Suprapubic skin (tissue), 4 donors: ENCODE measurements at regions not wholly inside any gene's neighbourhood (a gene's known extent, or its start where the extent isn't known, plus 50 kb on each side); places are given as distances from the start of the nearest gene placed in this dataset.

Source experiments
- DNase-seq, 2 donors: peaks; one replicate each; pipeline ENCODE4 v3.0.0-alpha.2; 2019; ENCODE audit warnings: low spot score in 2 of 2
- H3K27ac ChIP-seq: fragments of 200-600 bp; sonication (generic); one replicate; pipeline ENCODE4 v1.5.1; 2019
- H3K27me3 ChIP-seq: fragments of 200-600 bp; sonication (generic); one replicate; pipeline ENCODE4 v1.5.1; 2019
- H3K36me3 ChIP-seq: fragments of 200-600 bp; sonication (generic); one replicate; pipeline ENCODE4 v1.5.1; 2019
- H3K4me1 ChIP-seq: fragments of 200-600 bp; sonication (generic); one replicate; pipeline ENCODE4 v1.5.1; 2019
- H3K4me3 ChIP-seq: fragments of 200-600 bp; sonication (generic); one replicate; pipeline ENCODE4 v1.5.1; 2019; ENCODE audit warnings: mild to moderate bottlenecking
- H3K9me3 ChIP-seq: fragments of 200-600 bp; sonication (generic); one replicate; pipeline ENCODE4 v1.5.1; 2019
- EP300 ChIP-seq: sonication (generic); formaldehyde crosslinking; IDR thresholded peaks from one replicate; pipeline ENCODE4 v1.6.1; 2017; ENCODE audit warnings: antibody characterized with exemption
- POLR2A ChIP-seq, 2 donors: fragments of 450-650 bp; IDR thresholded peaks; one replicate each; pipeline ENCODE4 v1.6.1; 2017; ENCODE audit warnings: antibody characterized with exemption in 2 of 2, mild to moderate bottlenecking in 2 of 2, moderate library complexity in 2 of 2
- POLR2AphosphoS5 ChIP-seq, 3 donors: sonication (generic); formaldehyde crosslinking; IDR thresholded peaks; one replicate each; pipeline ENCODE4 v1.6.1; 2017; ENCODE audit warnings: antibody characterized with exemption in 3 of 3
- WGBS: methylation state at CpG from one replicate; pipeline ENCODE4 v1.1.5; 2018; 5-methylcytosine and 5-hydroxymethylcytosine counted together
- TF ChIP-seq, protein P1 (sequence below), 2 donors: fragments of 200-600 bp in 1 of 2; fragments of 450-650 bp in 1 of 2; sonication (generic) in 1 of 2; IDR thresholded peaks; one replicate each; pipeline ENCODE4 v1.5.1; 2016 to 2019; ENCODE audit warnings: antibody characterized with exemption in 2 of 2, mild to moderate bottlenecking in 1 of 2, moderate library complexity in 1 of 2

GRCh38 chr14:42569227-42569626 lies 962.6 kb downstream of the LRFN5 start:
- Histone ChIP-seq H3K9me3 (no peaks in the 10 kb centered on the region), H3K27ac (no peak overlapping the region), H3K36me3 (no peaks in the 10 kb centered on the region), H3K4me1 (no peaks in the 10 kb centered on the region), H3K4me3 (no peak overlapping the region), H3K27me3 (no peaks in the 10 kb centered on the region)
- no peak for DNase-seq
- WGBS: 75% methylated on average over 3 of the region's 3 CpGs
- TF ChIP-seq, protein P1, sequence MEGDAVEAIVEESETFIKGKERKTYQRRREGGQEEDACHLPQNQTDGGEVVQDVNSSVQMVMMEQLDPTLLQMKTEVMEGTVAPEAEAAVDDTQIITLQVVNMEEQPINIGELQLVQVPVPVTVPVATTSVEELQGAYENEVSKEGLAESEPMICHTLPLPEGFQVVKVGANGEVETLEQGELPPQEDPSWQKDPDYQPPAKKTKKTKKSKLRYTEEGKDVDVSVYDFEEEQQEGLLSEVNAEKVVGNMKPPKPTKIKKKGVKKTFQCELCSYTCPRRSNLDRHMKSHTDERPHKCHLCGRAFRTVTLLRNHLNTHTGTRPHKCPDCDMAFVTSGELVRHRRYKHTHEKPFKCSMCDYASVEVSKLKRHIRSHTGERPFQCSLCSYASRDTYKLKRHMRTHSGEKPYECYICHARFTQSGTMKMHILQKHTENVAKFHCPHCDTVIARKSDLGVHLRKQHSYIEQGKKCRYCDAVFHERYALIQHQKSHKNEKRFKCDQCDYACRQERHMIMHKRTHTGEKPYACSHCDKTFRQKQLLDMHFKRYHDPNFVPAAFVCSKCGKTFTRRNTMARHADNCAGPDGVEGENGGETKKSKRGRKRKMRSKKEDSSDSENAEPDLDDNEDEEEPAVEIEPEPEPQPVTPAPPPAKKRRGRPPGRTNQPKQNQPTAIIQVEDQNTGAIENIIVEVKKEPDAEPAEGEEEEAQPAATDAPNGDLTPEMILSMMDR (IDR thresholded peaks at IDR 0.05): no peak
- TF ChIP-seq EP300: no peak
- no peak for TF ChIP-seq POLR2AphosphoS5 (IDR thresholded peaks at IDR 0.05)
- no peak for TF ChIP-seq POLR2A (IDR thresholded peaks at IDR 0.05)

- H3K36me3 ChIP-seq: no peaks in the 10 kb centered on the region
- no peak overlapping the region for H3K27ac ChIP-seq
- no peaks in the 10 kb centered on the region for H3K9me3 ChIP-seq
- no peaks in the 10 kb centered on the region for H3K4me1 ChIP-seq
- H3K27me3 ChIP-seq: no peaks in the 10 kb centered on the region
- TF ChIP-seq POLR2A (IDR thresholded peaks at IDR 0.05): no peak
- DNase-seq: no peak
- H3K4me3 ChIP-seq: no peak overlapping the region
Observed at GRCh38 chr14:42565556-42565955, 958.9 kb downstream of the LRFN5 start.

GRCh38 chr14:42563313-42563712 lies 956.6 kb downstream of the LRFN5 start:
- H3K27me3 ChIP-seq: no peaks in the 10 kb centered on the region
- H3K4me3 ChIP-seq: no peak overlapping the region
- no peak overlapping the region for H3K27ac ChIP-seq
- H3K9me3 ChIP-seq: no peaks in the 10 kb centered on the region
- H3K36me3 ChIP-seq: no peaks in the 10 kb centered on the region
- no peaks in the 10 kb centered on the region for H3K4me1 ChIP-seq
- TF ChIP-seq, protein P1 (IDR thresholded peaks at IDR 0.05): no peak
- TF ChIP-seq POLR2AphosphoS5 (IDR thresholded peaks at IDR 0.05): no peak
- TF ChIP-seq EP300: no peak
- TF ChIP-seq POLR2A (IDR thresholded peaks at IDR 0.05): no peak
- DNase-seq: no peak

- Histone ChIP-seq H3K27ac (no peak overlapping the region), H3K36me3 (no peaks in the 10 kb centered on the region), H3K4me1 (no peaks in the 10 kb centered on the region), H3K9me3 (no peaks in the 10 kb centered on the region), H3K27me3 (no peaks in the 10 kb centered on the region), H3K4me3 (no peak overlapping the region)
- DNase-seq: no peak
- TF ChIP-seq POLR2A (IDR thresholded peaks at IDR 0.05) (no peak), EP300 (no peak), POLR2AphosphoS5 (IDR thresholded peaks at IDR 0.05) (no peak)
- TF ChIP-seq, protein P1 (IDR thresholded peaks at IDR 0.05): no peak
- 47% methylated on average over 2 of the region's 2 CpGs for WGBS
Observed at GRCh38 chr14:42556551-42556950, 949.9 kb downstream of the LRFN5 start.

GRCh38 chr14:42555365-42555764 lies 948.7 kb downstream of the LRFN5 start:
- no peaks in the 10 kb centered on the region for H3K36me3 ChIP-seq
- TF ChIP-seq, protein P1 (IDR thresholded peaks at IDR 0.05): no peak
- TF ChIP-seq POLR2AphosphoS5 (IDR thresholded peaks at IDR 0.05) (no peak), POLR2A (IDR thresholded peaks at IDR 0.05) (no peak), EP300 (no peak)
- H3K4me3 ChIP-seq: no peak overlapping the region
- no peak overlapping the region for H3K27ac ChIP-seq
- WGBS: 63% methylated on average over 2 of the region's 2 CpGs
- H3K27me3 ChIP-seq: no peaks in the 10 kb centered on the region
- DNase-seq: no peak
- no peaks in the 10 kb centered on the region for H3K4me1 ChIP-seq
- H3K9me3 ChIP-seq: no peaks in the 10 kb centered on the region

DNA sequence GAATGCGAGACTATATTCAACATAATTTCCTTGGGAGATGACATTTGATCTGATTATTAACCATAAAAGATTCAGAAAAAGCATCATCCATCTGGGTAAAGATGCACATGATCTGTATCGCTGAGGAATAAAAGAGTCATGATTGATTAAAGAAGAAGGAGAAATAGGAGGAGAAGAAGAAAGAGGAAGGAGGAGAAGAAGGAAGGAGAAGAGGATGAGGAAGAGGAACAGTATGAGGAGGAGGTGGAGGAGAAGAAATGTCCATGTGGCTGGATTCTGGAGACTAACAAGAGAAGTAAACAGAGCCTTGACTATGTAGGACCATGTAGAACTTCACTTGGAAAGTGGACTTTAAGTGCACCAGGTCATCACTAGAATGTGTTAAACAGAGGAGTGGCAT lies 947.4 kb downstream of the LRFN5 start:
- WGBS: 94% methylated on average over 2 of the region's 2 CpGs
- TF ChIP-seq EP300 (no peak), POLR2A (IDR thresholded peaks at IDR 0.05) (no peak), POLR2AphosphoS5 (IDR thresholded peaks at IDR 0.05) (no peak)
- TF ChIP-seq, protein P1 (IDR thresholded peaks at IDR 0.05): no peak

More for the DNA sequence above, 947.4 kb downstream of the LRFN5 start:
- DNase-seq: no peak
- Histone ChIP-seq H3K9me3 (no peaks in the 10 kb centered on the region), H3K27ac (no peak overlapping the region), H3K4me3 (no peak overlapping the region), H3K36me3 (no peaks in the 10 kb centered on the region), H3K27me3 (no peaks in the 10 kb centered on the region), H3K4me1 (no peaks in the 10 kb centered on the region)
